Cardiac fibroblast (primary cell): ENCODE measurements at regions not wholly inside any gene's neighbourhood (a gene's known extent, or its start where the extent isn't known, plus 50 kb on each side); places are given as distances from the start of the nearest gene placed in this dataset.

Experiments used
- DNase-seq, 2 donors: peaks; one replicate each; pipeline versions ENCODE4 v3.0.0 to v3.0.0-alpha.2; 2010; ENCODE audit warnings: low read depth in 2 of 2
- H3K4me3 ChIP-seq, 2 donors: replicated peaks in 1 of 2; 1 replicate in 1 of 2; 2 replicates in 1 of 2; pipeline ENCODE4 v1.5.1; 2011; ENCODE audit warnings: low read depth in 2 of 2, low read length in 2 of 2, mild to moderate bottlenecking in 2 of 2, moderate library complexity in 1 of 2
- TF ChIP-seq, protein P1 (sequence below): IDR thresholded peaks from one replicate; pipeline ENCODE4 v1.5.1; 2011; ENCODE audit warnings: low read depth, mild to moderate bottlenecking, low read length, inconsistent platforms

DNA sequence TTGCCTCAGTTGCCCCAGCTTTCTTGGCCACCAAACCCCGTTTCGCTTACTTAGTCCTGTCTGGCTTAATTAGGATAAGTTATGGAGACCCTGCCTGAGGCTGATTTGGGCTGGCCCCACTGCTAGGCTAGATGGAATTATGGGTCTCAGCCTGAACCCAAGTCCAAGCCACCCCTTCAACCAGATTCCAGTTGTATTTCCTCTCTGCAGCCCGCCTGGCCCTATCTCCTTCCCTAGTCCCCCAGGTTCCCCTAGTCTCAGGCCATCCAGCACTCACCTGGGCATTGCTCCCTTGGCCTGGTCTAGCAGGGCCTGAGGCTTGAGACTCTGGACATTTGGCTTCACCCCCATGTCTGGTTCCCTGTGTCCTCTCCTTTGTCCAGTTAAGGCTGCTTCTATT lies 111.7 kb upstream of the IPO9 start:
- no peak overlapping the region for H3K4me3 ChIP-seq

DNA sequence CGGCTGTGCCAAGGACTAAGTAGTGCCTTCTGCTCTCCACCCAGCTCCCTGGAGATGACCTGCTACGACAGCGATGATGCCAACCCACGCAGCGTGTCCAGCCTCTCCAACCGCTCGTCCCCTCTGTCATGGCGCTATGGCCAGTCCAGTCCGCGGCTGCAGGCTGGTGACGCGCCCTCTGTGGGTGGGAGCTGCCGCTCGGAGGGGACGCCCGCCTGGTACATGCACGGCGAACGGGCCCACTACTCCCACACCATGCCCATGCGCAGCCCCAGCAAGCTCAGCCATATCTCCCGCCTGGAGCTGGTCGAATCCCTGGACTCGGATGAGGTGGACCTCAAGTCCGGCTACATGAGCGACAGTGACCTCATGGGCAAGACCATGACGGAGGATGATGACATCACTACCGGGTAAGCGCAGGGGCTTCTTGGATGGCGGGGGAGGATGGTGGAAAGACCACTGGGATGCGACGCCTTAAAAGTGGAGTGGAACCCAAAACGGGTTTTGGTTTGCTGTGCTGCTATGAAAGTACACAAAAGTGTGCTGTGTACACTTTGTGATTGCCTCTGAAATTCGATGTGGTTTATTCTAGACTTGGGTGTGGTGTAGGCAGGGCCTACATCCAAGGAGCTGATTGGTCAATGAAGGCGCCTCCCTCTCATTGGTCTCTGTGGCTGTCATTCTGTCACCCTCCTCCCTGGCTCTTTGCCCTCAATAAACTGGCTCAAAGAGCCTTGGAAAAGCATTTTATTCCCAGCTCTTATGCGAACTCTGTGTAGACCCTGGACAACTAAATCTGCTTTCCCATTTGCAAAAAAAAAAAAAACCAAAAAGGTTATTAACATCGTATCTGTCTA lies 110.4 kb upstream of the IPO9 start:
- H3K4me3 ChIP-seq: no peak overlapping the region
- TF ChIP-seq, protein P1, sequence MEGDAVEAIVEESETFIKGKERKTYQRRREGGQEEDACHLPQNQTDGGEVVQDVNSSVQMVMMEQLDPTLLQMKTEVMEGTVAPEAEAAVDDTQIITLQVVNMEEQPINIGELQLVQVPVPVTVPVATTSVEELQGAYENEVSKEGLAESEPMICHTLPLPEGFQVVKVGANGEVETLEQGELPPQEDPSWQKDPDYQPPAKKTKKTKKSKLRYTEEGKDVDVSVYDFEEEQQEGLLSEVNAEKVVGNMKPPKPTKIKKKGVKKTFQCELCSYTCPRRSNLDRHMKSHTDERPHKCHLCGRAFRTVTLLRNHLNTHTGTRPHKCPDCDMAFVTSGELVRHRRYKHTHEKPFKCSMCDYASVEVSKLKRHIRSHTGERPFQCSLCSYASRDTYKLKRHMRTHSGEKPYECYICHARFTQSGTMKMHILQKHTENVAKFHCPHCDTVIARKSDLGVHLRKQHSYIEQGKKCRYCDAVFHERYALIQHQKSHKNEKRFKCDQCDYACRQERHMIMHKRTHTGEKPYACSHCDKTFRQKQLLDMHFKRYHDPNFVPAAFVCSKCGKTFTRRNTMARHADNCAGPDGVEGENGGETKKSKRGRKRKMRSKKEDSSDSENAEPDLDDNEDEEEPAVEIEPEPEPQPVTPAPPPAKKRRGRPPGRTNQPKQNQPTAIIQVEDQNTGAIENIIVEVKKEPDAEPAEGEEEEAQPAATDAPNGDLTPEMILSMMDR: no peak
- no peak for DNase-seq

More for the DNA sequence above, 111.7 kb upstream of the IPO9 start:
- no peak for DNase-seq
- TF ChIP-seq, protein P1: no peak

- peak; percentile 87 to 93 for DNase-seq
- TF ChIP-seq, protein P1: no peak
- H3K4me3 ChIP-seq: no peak overlapping the region
Measured at GRCh38 chr1:201719812-201720521, 109.0 kb upstream of the IPO9 start.

DNA sequence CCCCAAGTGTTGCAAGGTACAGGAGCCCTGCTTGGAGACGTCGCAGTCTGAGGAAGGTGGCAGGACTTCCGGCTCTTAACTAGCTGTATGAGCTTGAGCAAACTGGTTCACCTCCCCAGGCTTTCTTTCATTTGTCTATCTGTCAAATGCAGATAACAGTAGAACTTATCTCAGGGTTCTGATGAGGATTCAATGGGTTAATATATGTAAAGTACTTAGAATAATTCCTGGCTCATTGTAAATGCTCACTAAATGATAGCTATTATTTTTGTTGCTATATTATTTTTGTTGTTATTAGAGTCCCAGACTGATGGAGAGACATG lies 108.5 kb upstream of the IPO9 start:
- H3K4me3 ChIP-seq: no peak overlapping the region
- no peak for DNase-seq
- TF ChIP-seq, protein P1: no peak

GRCh38 chr1:201721082-201722049 lies 107.6 kb upstream of the IPO9 start:
- TF ChIP-seq, protein P1: no peak
- DNase-seq: peak; percentile 64 to 75
- no peak overlapping the region for H3K4me3 ChIP-seq

DNA sequence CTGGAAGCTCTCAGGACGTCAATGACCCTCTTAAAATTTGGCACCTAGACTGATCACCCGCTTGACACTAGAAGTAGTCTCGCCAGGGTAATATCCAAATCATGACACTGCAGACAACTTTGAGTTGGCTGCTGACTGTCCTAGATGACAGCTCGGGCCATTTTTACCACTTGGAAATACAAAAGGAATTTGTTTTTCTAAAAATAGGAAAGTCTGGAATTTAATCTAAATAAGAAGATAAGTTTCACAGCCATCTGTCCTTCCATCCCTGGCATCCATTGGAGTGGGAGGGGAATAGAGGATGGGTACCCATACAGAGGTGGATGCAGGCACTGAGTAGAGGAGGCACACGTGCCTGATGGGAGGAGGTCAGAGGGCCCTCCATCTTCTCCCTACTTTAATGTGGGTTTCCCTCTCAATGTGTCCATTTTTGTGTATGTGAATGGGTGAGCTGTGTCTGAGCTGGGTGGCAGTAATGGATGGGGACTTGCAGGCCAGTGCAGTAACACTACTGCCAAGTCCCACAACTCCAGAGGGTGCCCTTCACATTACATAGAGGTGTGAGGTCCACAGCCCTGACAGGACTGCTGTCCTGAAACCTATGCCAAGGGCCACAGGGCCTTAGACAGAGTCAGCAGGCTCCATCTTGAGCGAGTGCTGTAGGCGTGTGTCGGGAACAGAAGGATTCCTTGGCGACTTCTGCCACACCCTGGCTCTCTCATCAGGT lies 104.8 kb upstream of the IPO9 start:
- no peak overlapping the region for H3K4me3 ChIP-seq
- DNase-seq: no peak
- TF ChIP-seq, protein P1: no peak
